ENCODE measurements at regions not wholly inside any gene's neighbourhood (a gene's known extent, or its start where the extent isn't known, plus 50 kb on each side); places are given as distances from the start of the nearest gene placed in this dataset.

- Histone ChIP-seq H3K27ac (ENCODE audit: low read depth, low read length) (peak overlapping the region; percentile 98), H2AFZ (ENCODE audit: low read depth, low read length, poor library complexity, severe bottlenecking) (peak overlapping the region; percentile 78), H3K4me2 (ENCODE audit: low read length) (peak overlapping the region; percentile 54), H3K9me2 (ENCODE audit: insufficient read depth) (no peaks in the 10 kb centered on the region), H3K4me1 (ENCODE audit: control insufficient read depth in 1 of 2, insufficient read depth in 2 of 2, low read length in 2 of 2) (peaks cover 37 to 64% of the 10 kb centered on the region in 2 experiments), H3K79me2 (ENCODE audit: insufficient read depth, low read length) (no peaks in the 10 kb centered on the region), H3K36me3 (ENCODE audit: control insufficient read depth in 1 of 2, insufficient read depth in 2 of 2, low read length in 2 of 2) (no peaks in the 10 kb centered on the region), H3K9ac (ENCODE audit: low read length) (peak overlapping the region; percentile 40), H4K20me1 (ENCODE audit: insufficient read depth) (no peaks in the 10 kb centered on the region), H3K27me3 (ENCODE audit: insufficient read depth, low read length) (no peaks in the 10 kb centered on the region), H3K4me3 (replicated peaks in 1 of 2; ENCODE audit: low read depth in 1 of 2, low read length in 2 of 2) (peak overlapping the region in 1 of 2 experiments; percentile 9; a peak in 2 of 4 replicates), H3K9me3 (ENCODE audit: control insufficient read depth in 1 of 2, insufficient read depth in 1 of 2, low read depth in 1 of 2, low read length in 2 of 2) (no peaks in the 10 kb centered on the region)
- ChIA-PET CTCF (interaction anchor here (0.8 to 1.0 kb wide), 2 partner anchors 46 to 124 kb away, joined by 3 to 4 read pairs; no protein-coding TSS in a partner anchor), RAD21 (ENCODE audit: low non-redundant PET in 1 of 2, low total read pairs in 2 of 2, uncharacterized antibody in 2 of 2, unreplicated experiment in 2 of 2) (interaction anchor here (0.6 to 1.2 kb wide), 2 partner anchors 108 to 123 kb away, joined by 3 read pairs; no protein-coding TSS in a partner anchor), POLR2A (interaction anchor here (1.3 to 2.4 kb wide), 4 partner anchors 9 to 130 kb away, joined by 6 to 13 read pairs (median 6); partner anchors contain the start of gene DKK1)
- ATAC-seq, result peak; percentile 73
- intact Hi-C loops (cut with micrococcal nuclease), result no loop called here
- BruUV-seq (replicated peaks), result no TSS peak
- DNase-seq (ENCODE audit: low read depth, low spot score), result peak; percentile 57
- TF ChIP-seq TCF7L2 (IDR thresholded peaks at IDR 0.05; ENCODE audit: borderline replicate concordance, extremely low read depth, insufficient read depth, insufficient read length), result peak; percentile 78
- peak; percentile 62 for TF ChIP-seq JUND (IDR thresholded peaks at IDR 0.05)
- no peak for TF ChIP-seq CTCF (IDR thresholded peaks at IDR 0.05 in 2 of 3, conservative IDR thresholded peaks at IDR 0.05 in 1 of 3; ENCODE audit: borderline replicate concordance in 1 of 3, insufficient read depth in 1 of 3, low read depth in 2 of 3, low read length in 2 of 3)
- TF ChIP-seq EZH2 (IDR thresholded peaks at IDR 0.05), result no peak
- peak; percentile 36; the same call in 1 of the 2 replicates for TF ChIP-seq CEBPB (IDR thresholded peaks at IDR 0.05; ENCODE audit: low read depth)
- TF ChIP-seq ZBTB33 (IDR thresholded peaks at IDR 0.05; ENCODE audit: extremely low read depth, insufficient replicate concordance, low read length), result no peak
- no peak for TF ChIP-seq ATF3 (IDR thresholded peaks at IDR 0.05)
- TF ChIP-seq ZNF274 (IDR thresholded peaks at IDR 0.05; ENCODE audit: low read depth, low read length), result no peak
- no peak for TF ChIP-seq REST (IDR thresholded peaks at IDR 0.05; ENCODE audit: low read depth)
- TF ChIP-seq YY1 (IDR thresholded peaks at IDR 0.05; ENCODE audit: extremely low read depth, insufficient replicate concordance, low read depth, low read length), result no peak
- no peak for TF ChIP-seq ZFX (IDR thresholded peaks at IDR 0.05)
- TF ChIP-seq CBX3 (IDR thresholded peaks at IDR 0.05; ENCODE audit: low read depth), result no peak
- TF ChIP-seq POLR2AphosphoS5 (IDR thresholded peaks at IDR 0.05; ENCODE audit: low read depth, low read length), result no peak
- TF ChIP-seq POLR2A (IDR thresholded peaks at IDR 0.05; ENCODE audit: borderline replicate concordance, extremely low read depth, insufficient read depth, insufficient read length), result no peak
- peak; percentile 30; the same call in 1 of the 2 replicates for TF ChIP-seq SP1 (IDR thresholded peaks at IDR 0.05; ENCODE audit: low read depth)
- TF ChIP-seq EGR1 (IDR thresholded peaks at IDR 0.05; ENCODE audit: low read depth), result no peak
- no peak for TF ChIP-seq EZH2phosphoT487 (IDR thresholded peaks at IDR 0.05; ENCODE audit: borderline replicate concordance)
These were observed 129.6 kb downstream of the DKK1 start for GRCh38 chr10:52443419-52444388.

All from HCT116 (cell line).